Activated T-helper 2 cell treated with anti-CD3 and anti-CD28 coated beads, Interferon-gamma antibody, Interleukin-2, Interleukin-4, amounts not matched to agents 10 μg/mL and 5 μg/mL and 100 μg/mL, durations not matched to agents 14 hours and 24 hours and 36 hours (primary cell): ENCODE measurements at regions not wholly inside any gene's neighbourhood (a gene's known extent, or its start where the extent isn't known, plus 50 kb on each side); places are given as distances from the start of the nearest gene placed in this dataset.

Experiments used
- DNase-seq: peaks from one replicate; pipeline ENCODE4 v3.0.0; 2021; ENCODE audit warnings: low spot score
- H3K27ac Mint-ChIP-seq: one replicate; pipeline ENCODE4 v1.8.0; 2021; ENCODE audit warnings: mixed read lengths
- H3K27me3 Mint-ChIP-seq: one replicate; pipeline ENCODE4 v1.8.0; 2021; ENCODE audit warnings: low read depth, mixed read lengths
- H3K36me3 Mint-ChIP-seq: one replicate; pipeline ENCODE4 v1.8.0; 2021; ENCODE audit warnings: low read depth, mixed read lengths
- H3K4me1 Mint-ChIP-seq: one replicate; pipeline ENCODE4 v1.8.0; 2021; ENCODE audit warnings: low read depth, mixed read lengths
- H3K4me3 Mint-ChIP-seq: one replicate; pipeline ENCODE4 v1.8.0; 2021; ENCODE audit warnings: low read depth, mild to moderate bottlenecking, moderate library complexity, mixed read lengths
- H3K9me3 Mint-ChIP-seq: one replicate; pipeline ENCODE4 v1.8.0; 2021; ENCODE audit warnings: mixed read lengths
- intact Hi-C: fragments of 100-400 bp; cut with micrococcal nuclease; formaldehyde crosslinking; loops from one replicate; pipeline ENCODE4 v1.15.1; 2023

- Mint-ChIP-seq H3K27me3 (no peaks in the 10 kb centered on the region), H3K9me3 (no peaks in the 10 kb centered on the region), H3K4me1 (no peaks in the 10 kb centered on the region), H3K36me3 (no peaks in the 10 kb centered on the region), H3K4me3 (no peak overlapping the region), H3K27ac (no peak overlapping the region)
- DNase-seq: no peak
- intact Hi-C loops: no loop called here
Observed at GRCh38 chr2:240252872-240253511, 112.5 kb upstream of the OTOS start.

DNA sequence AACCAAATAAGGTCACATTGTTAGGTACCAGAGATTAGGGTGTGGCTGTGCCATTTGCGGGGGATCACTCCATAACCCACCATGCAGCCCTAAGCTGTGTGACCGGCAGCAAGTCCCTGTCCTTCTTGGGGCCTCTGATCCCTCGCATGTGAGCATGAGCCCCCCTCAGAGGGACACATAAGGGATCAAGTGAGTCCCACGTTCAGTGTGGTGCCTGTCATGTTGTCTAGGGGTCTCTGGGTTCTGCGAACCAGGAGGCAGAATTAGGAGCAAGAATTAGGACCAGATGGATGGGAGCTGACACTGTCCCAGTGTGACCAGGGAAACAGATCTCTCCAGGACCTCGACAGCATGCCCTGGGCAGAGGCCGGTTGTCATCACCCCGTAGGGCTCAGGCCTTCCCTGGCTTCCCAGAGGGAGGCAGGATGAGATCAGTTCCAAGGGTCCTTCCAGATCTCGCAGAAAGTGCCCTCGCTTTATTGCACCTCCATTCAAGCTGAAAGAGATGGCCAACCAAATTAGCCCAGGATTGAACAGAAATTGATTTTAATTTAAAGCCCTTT lies 113.2 kb upstream of the OTOS start:
- Mint-ChIP-seq H3K4me1 (no peaks in the 10 kb centered on the region), H3K27ac (no peak overlapping the region), H3K9me3 (no peaks in the 10 kb centered on the region), H3K36me3 (no peaks in the 10 kb centered on the region), H3K27me3 (no peaks in the 10 kb centered on the region), H3K4me3 (no peak overlapping the region)
- intact Hi-C loops: no loop called here
- no peak for DNase-seq

GRCh38 chr2:240254337-240255164 lies 114.1 kb upstream of the OTOS start:
- Mint-ChIP-seq H3K27ac (no peak overlapping the region), H3K9me3 (no peaks in the 10 kb centered on the region), H3K27me3 (no peaks in the 10 kb centered on the region)

GRCh38 chr2:240255165-240255491 lies 114.7 kb upstream of the OTOS start:
- H3K27me3 Mint-ChIP-seq: no peaks in the 10 kb centered on the region
- H3K27ac Mint-ChIP-seq: no peak overlapping the region
- H3K9me3 Mint-ChIP-seq: no peaks in the 10 kb centered on the region
- no peak for DNase-seq
- intact Hi-C loops: no loop called here
- H3K4me3 Mint-ChIP-seq: no peak overlapping the region
- no peaks in the 10 kb centered on the region for H3K4me1 Mint-ChIP-seq
- H3K36me3 Mint-ChIP-seq: no peaks in the 10 kb centered on the region

More at GRCh38 chr2:240254337-240255164, 114.1 kb upstream of the OTOS start:
- intact Hi-C loops: no loop called here
- DNase-seq: no peak
- Mint-ChIP-seq H3K36me3 (no peaks in the 10 kb centered on the region), H3K4me3 (no peak overlapping the region), H3K4me1 (no peaks in the 10 kb centered on the region)

GRCh38 chr2:240255811-240256703 lies 115.6 kb upstream of the OTOS start:
- intact Hi-C loops: no loop called here
- H3K27ac Mint-ChIP-seq: no peak overlapping the region
- DNase-seq: no peak
- no peaks in the 10 kb centered on the region for H3K27me3 Mint-ChIP-seq
- H3K4me1 Mint-ChIP-seq: no peaks in the 10 kb centered on the region
- H3K36me3 Mint-ChIP-seq: no peaks in the 10 kb centered on the region
- no peaks in the 10 kb centered on the region for H3K9me3 Mint-ChIP-seq
- no peak overlapping the region for H3K4me3 Mint-ChIP-seq

GRCh38 chr2:240256704-240257637 lies 116.5 kb upstream of the OTOS start:
- Mint-ChIP-seq H3K27ac (no peak overlapping the region), H3K9me3 (peaks cover under 1% of the 10 kb centered on the region), H3K36me3 (no peaks in the 10 kb centered on the region), H3K27me3 (no peaks in the 10 kb centered on the region), H3K4me1 (no peaks in the 10 kb centered on the region), H3K4me3 (no peak overlapping the region)
- intact Hi-C loops: no loop called here
- no peak for DNase-seq

DNA sequence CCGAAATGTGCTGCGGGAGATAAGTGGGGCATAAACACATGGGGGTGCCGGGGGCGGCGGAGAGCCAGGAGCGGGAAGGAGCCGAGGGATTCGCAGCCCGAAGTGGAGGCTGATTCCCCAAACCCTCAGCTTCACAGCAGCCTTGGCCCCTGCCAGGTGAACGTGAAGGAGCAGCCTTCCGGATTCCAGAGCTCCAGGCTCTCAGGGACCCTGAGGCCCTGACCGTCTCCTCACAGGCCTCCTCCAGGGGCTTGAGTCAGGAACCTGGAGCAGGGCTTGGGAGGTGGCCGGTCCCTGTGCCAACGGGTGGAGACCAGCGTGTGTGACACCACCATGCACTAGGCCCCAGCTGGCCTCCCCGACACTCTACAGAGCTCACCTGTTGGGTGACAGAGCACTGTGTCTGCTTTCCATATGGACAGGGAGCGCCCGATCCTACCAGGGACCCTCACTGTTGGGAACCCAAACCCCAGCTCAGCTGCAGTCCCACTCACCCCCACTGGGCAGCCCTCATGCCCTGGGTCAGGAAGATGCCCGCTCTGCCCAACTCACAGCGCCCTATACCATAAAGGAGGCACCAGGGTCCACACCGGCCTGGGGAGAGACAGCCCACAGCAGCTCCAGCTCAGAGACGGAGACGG lies 117.6 kb upstream of the OTOS start:
- Mint-ChIP-seq H3K4me3 (no peak overlapping the region), H3K27ac (no peak overlapping the region), H3K27me3 (peaks cover 2% of the 10 kb centered on the region), H3K9me3 (peaks cover 7% of the 10 kb centered on the region), H3K4me1 (no peaks in the 10 kb centered on the region), H3K36me3 (no peaks in the 10 kb centered on the region)
- no peak for DNase-seq
- intact Hi-C loops: no loop called here

GRCh38 chr2:240258685-240259084 lies 118.2 kb upstream of the OTOS start:
- Mint-ChIP-seq H3K4me1 (no peaks in the 10 kb centered on the region), H3K27me3 (peaks cover 2% of the 10 kb centered on the region), H3K9me3 (peaks cover 14% of the 10 kb centered on the region), H3K36me3 (no peaks in the 10 kb centered on the region), H3K4me3 (no peak overlapping the region), H3K27ac (no peak overlapping the region)
- no peak for DNase-seq
- intact Hi-C loops: no loop called here

GRCh38 chr2:240259201-240259923 lies 118.9 kb upstream of the OTOS start:
- no peak for DNase-seq
- intact Hi-C loops: no loop called here
- Mint-ChIP-seq H3K36me3 (no peaks in the 10 kb centered on the region), H3K27me3 (peaks cover 4% of the 10 kb centered on the region), H3K4me1 (no peaks in the 10 kb centered on the region), H3K9me3 (peaks cover 16% of the 10 kb centered on the region), H3K4me3 (no peak overlapping the region), H3K27ac (no peak overlapping the region)

- DNase-seq: no peak
- H3K27me3 Mint-ChIP-seq: peaks cover 4% of the 10 kb centered on the region
- H3K9me3 Mint-ChIP-seq: peaks cover 16% of the 10 kb centered on the region
- H3K36me3 Mint-ChIP-seq: no peaks in the 10 kb centered on the region
- H3K27ac Mint-ChIP-seq: no peak overlapping the region
- intact Hi-C loops: no loop called here
- no peak overlapping the region for H3K4me3 Mint-ChIP-seq
- no peaks in the 10 kb centered on the region for H3K4me1 Mint-ChIP-seq
Observed at GRCh38 chr2:240259924-240260529, 119.6 kb upstream of the OTOS start.

GRCh38 chr2:240260664-240261063 lies 120.2 kb upstream of the OTOS start:
- peaks cover 4% of the 10 kb centered on the region for H3K27me3 Mint-ChIP-seq
- peaks cover 16% of the 10 kb centered on the region for H3K9me3 Mint-ChIP-seq
- no peaks in the 10 kb centered on the region for H3K36me3 Mint-ChIP-seq
- DNase-seq: no peak
- intact Hi-C loops: no loop called here
- H3K4me1 Mint-ChIP-seq: no peaks in the 10 kb centered on the region
- H3K4me3 Mint-ChIP-seq: no peak overlapping the region
- H3K27ac Mint-ChIP-seq: no peak overlapping the region
